ENCODE measurements at regions not wholly inside any gene's neighbourhood (a gene's known extent, or its start where the extent isn't known, plus 50 kb on each side); places are given as distances from the start of the nearest gene placed in this dataset.

GRCh38 chr6:8905757-8906156 lies 470.4 kb upstream of the SLC35B3 start:
- Histone ChIP-seq H2BK12ac (ENCODE audit: insufficient read length, low read depth, low read length) (no peak overlapping the region), H3K23ac (ENCODE audit: insufficient read length, low read depth, low read length) (no peak overlapping the region)
- no peaks in the 10 kb centered on the region for H3K27me3 Mint-ChIP-seq (ENCODE audit: low read depth)

More at GRCh38 chr6:8905757-8906156, 470.4 kb upstream of the SLC35B3 start:
- H3K4me2 ChIP-seq (ENCODE audit: insufficient read depth, insufficient read length, low read length) = no peak overlapping the region
- H3K4ac ChIP-seq (ENCODE audit: low read depth, low read length) = no peak overlapping the region
- H4K8ac ChIP-seq (replicated peaks; ENCODE audit: insufficient read length, low read depth, low read length) = no peak overlapping the region
- TF ChIP-seq, protein P1, sequence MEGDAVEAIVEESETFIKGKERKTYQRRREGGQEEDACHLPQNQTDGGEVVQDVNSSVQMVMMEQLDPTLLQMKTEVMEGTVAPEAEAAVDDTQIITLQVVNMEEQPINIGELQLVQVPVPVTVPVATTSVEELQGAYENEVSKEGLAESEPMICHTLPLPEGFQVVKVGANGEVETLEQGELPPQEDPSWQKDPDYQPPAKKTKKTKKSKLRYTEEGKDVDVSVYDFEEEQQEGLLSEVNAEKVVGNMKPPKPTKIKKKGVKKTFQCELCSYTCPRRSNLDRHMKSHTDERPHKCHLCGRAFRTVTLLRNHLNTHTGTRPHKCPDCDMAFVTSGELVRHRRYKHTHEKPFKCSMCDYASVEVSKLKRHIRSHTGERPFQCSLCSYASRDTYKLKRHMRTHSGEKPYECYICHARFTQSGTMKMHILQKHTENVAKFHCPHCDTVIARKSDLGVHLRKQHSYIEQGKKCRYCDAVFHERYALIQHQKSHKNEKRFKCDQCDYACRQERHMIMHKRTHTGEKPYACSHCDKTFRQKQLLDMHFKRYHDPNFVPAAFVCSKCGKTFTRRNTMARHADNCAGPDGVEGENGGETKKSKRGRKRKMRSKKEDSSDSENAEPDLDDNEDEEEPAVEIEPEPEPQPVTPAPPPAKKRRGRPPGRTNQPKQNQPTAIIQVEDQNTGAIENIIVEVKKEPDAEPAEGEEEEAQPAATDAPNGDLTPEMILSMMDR (conservative IDR thresholded peaks at IDR 0.05) = no peak
- H2BK120ac ChIP-seq (ENCODE audit: low read depth, low read length, poor library complexity, severe bottlenecking) = no peak overlapping the region
- no peak overlapping the region for H2AK5ac ChIP-seq (ENCODE audit: insufficient read length, low read length)
- no peaks in the 10 kb centered on the region for H3K4me1 Mint-ChIP-seq
- H3K4me1 ChIP-seq (ENCODE audit: insufficient read depth, low read length) = no peaks in the 10 kb centered on the region
- no peak overlapping the region for H3K56ac ChIP-seq (ENCODE audit: insufficient read length, low read depth, low read length)
- H2BK15ac ChIP-seq (ENCODE audit: low read depth, low read length) = no peak overlapping the region
- H3T11ph ChIP-seq (ENCODE audit: low read length) = no peak overlapping the region
- no peak overlapping the region for H4K5ac ChIP-seq (ENCODE audit: insufficient read length, low read depth, low read length)
- no peak overlapping the region for H3K18ac ChIP-seq (ENCODE audit: insufficient read length, low read depth, low read length)
- H3K4me3 Mint-ChIP-seq = no peak overlapping the region
- no peak overlapping the region for H3K27ac Mint-ChIP-seq
- no peaks in the 10 kb centered on the region for H3K9me3 Mint-ChIP-seq
- no peak for DNase-seq
- no peak overlapping the region for H4K91ac ChIP-seq (ENCODE audit: insufficient read length, low read depth, low read length)
- no peaks in the 10 kb centered on the region for H3K23me2 ChIP-seq (ENCODE audit: insufficient read length, low read depth, low read length, poor library complexity, severe bottlenecking)
- no peaks in the 10 kb centered on the region for H3K36me3 Mint-ChIP-seq (ENCODE audit: insufficient read depth in 1 of 3, low read depth in 3 of 3)
- H3K79me2 ChIP-seq (ENCODE audit: insufficient read depth, low read length) = no peaks in the 10 kb centered on the region
- H3K9me3 ChIP-seq (ENCODE audit: control insufficient read depth, low read depth, low read length) = no peaks in the 10 kb centered on the region
- no CpG with 5 or more reads among the region's 2 CpGs for WGBS (ENCODE audit: extremely low coverage, insufficient read length, low lambda C conversion rate)
- no peaks in the 10 kb centered on the region for H3K27me3 ChIP-seq (ENCODE audit: insufficient read depth, low read length)
- no peak overlapping the region for H2BK20ac ChIP-seq (ENCODE audit: low read depth, low read length, poor library complexity, severe bottlenecking)
- H2AFZ ChIP-seq (ENCODE audit: low read length) = no peak overlapping the region
- no peaks in the 10 kb centered on the region for H3K79me1 ChIP-seq (ENCODE audit: insufficient read depth, low read depth, low read length, poor library complexity, severe bottlenecking)
- H4K20me1 ChIP-seq (ENCODE audit: control insufficient read depth, insufficient read depth, insufficient read length) = no peaks in the 10 kb centered on the region
- H2BK5ac ChIP-seq (ENCODE audit: insufficient read length, low read length) = no peak overlapping the region
- no peak overlapping the region for H3K9ac ChIP-seq (ENCODE audit: extremely low read depth, insufficient read length, low read length)
- H3K27ac ChIP-seq (ENCODE audit: insufficient read length, low read depth, low read length) = no peak overlapping the region
- no peak overlapping the region for H3K14ac ChIP-seq (ENCODE audit: insufficient read depth, low read length)

All from H9 (cell line).